K562 (cell line): ENCODE measurements at regions not wholly inside any gene's neighbourhood (a gene's known extent, or its start where the extent isn't known, plus 50 kb on each side); places are given as distances from the start of the nearest gene placed in this dataset.

ENCODE experiments used
- ATAC-seq: fragments of 200-7000 bp; cut with Tn5 transposase; 3 replicates; pipeline ENCODE4 v1.9.1; 2020; ENCODE audit warnings: moderate library complexity
- BruUV-seq: library from RNA; stranded (reverse); fragments of 400-500 nt; replicated peaks from 2 replicates; lab custom pipeline; 2021; lab: Mats Ljungman, UMichigan
- CTCF ChIA-PET: fragments of 300-600 bp; formaldehyde crosslinking; extraction: SDS; loops from one replicate; lab custom pipeline; 2021; ENCODE audit warnings: low intra/inter-chr PET ratio; lab: Yijun Ruan, JAX
- POLR2A ChIA-PET: fragments of 300-600, 350-650 bp; sonication (Branson Sonifier 250); formaldehyde crosslinking; extraction: SDS; loops from one replicate; lab custom pipeline; 2021; ENCODE audit warnings: antibody characterized with exemption, inconsistent platforms; lab: Yijun Ruan, JAX
- DNase-seq, 4 experiments: peaks; one replicate each; pipeline versions ENCODE4 v3.0.0 to v3.0.0-alpha.2; 2011 to 2018; ENCODE audit warnings: low spot score in 3 of 4, mixed read lengths in 3 of 4; ENCODE audit errors: extremely low read depth in 1 of 4
- FAIRE-seq: peaks from 2 replicates; lab custom pipeline; 2011; peaks lifted over from hg19 to GRCh38; lab: Jason Lieb, UNC
- H2AFZ ChIP-seq: 2 replicates; pipeline ENCODE4 v1.6.0; 2011; ENCODE audit warnings: low read depth, low read length, control low read depth, inconsistent platforms
- H3K27ac ChIP-seq: fragments of 200-600 bp; 3 replicates; pipeline ENCODE4 v1.8.0; 2011; ENCODE audit warnings: low read depth, mild to moderate bottlenecking, control low read depth, inconsistent platforms, low read length, moderate library complexity, mixed read lengths; ENCODE audit errors: extremely low read depth
- H3K27me3 ChIP-seq, 2 experiments: fragments of 300-600 bp in 1 of 2; 2 replicates in 1 of 2; 3 replicates in 1 of 2; pipeline versions ENCODE4 v1.6.0 to v1.8.0; 2011; ENCODE audit warnings: inconsistent platforms in 2 of 2, low read length in 2 of 2, mild to moderate bottlenecking in 1 of 2, mixed read lengths in 1 of 2, moderate library complexity in 1 of 2; ENCODE audit not compliant: control insufficient read depth in 2 of 2, insufficient read depth in 2 of 2
- H3K36me3 ChIP-seq: fragments of 300-600 bp; 3 replicates; pipeline ENCODE4 v1.8.0; 2011; ENCODE audit warnings: mild to moderate bottlenecking, low read length, inconsistent platforms; ENCODE audit not compliant: control insufficient read depth, insufficient read depth
- H3K4me1 ChIP-seq, 2 experiments: fragments of 200-600 bp in 1 of 2; replicated peaks in 1 of 2; 2 replicates in 1 of 2; 3 replicates in 1 of 2; pipeline versions ENCODE4 v1.5.1 to v1.8.0; 2011; ENCODE audit warnings: inconsistent platforms in 2 of 2, low read length in 2 of 2, mild to moderate bottlenecking in 1 of 2, mixed read lengths in 1 of 2, moderate library complexity in 1 of 2; ENCODE audit not compliant: control insufficient read depth in 2 of 2, insufficient read depth in 2 of 2
- H3K4me2 ChIP-seq: 2 replicates; pipeline ENCODE4 v1.6.1; 2011; ENCODE audit warnings: low read length, control low read depth, inconsistent platforms, mixed read lengths; ENCODE audit not compliant: insufficient read depth
- H3K4me3 ChIP-seq: fragments of 200-600 bp; sonication (generic), shearing (Covaris generic); 2 replicates; pipeline ENCODE4 v1.5.1; 2016; ENCODE audit warnings: control low read depth, inconsistent platforms
- H3K79me2 ChIP-seq: fragments of 200-600 bp; 3 replicates; pipeline ENCODE4 v1.8.0; 2011; ENCODE audit warnings: low read length, inconsistent platforms; ENCODE audit not compliant: control insufficient read depth, insufficient read depth
- H3K9ac ChIP-seq, 2 experiments: 2 replicates each; pipeline versions ENCODE4 v1.6.0 to v1.6.1; 2011; ENCODE audit warnings: low read depth in 2 of 2, low read length in 2 of 2, control low read depth in 1 of 2, inconsistent platforms in 1 of 2, mild to moderate bottlenecking in 1 of 2, mixed read lengths in 1 of 2; ENCODE audit not compliant: insufficient read depth in 1 of 2
- H3K9me1 ChIP-seq: one replicate; pipeline ENCODE4 v1.6.0; 2011; ENCODE audit warnings: inconsistent platforms, mild to moderate bottlenecking, low read length, moderate library complexity; ENCODE audit not compliant: control insufficient read depth, insufficient read depth
- H3K9me3 ChIP-seq: replicated peaks from 2 replicates; pipeline ENCODE4 v1.5.1; 2011; ENCODE audit warnings: low read depth, low read length, inconsistent platforms; ENCODE audit not compliant: control insufficient read depth, insufficient read depth
- H4K20me1 ChIP-seq: replicated peaks from 2 replicates; pipeline ENCODE4 v1.6.1; 2011; ENCODE audit warnings: low read length, inconsistent platforms, mixed read lengths; ENCODE audit not compliant: control insufficient read depth, insufficient read depth
- BCOR ChIP-seq: fragments of 450-650 bp; IDR thresholded peaks from 2 replicates; pipeline ENCODE4 v1.6.1; 2016
- E2F8 ChIP-seq: fragments of 450-650 bp; IDR thresholded peaks from 2 replicates; pipeline ENCODE4 v1.7.1; 2018; ENCODE audit warnings: mild to moderate bottlenecking, low read depth; ENCODE audit not compliant: partially characterized antibody
- FOXK1 ChIP-seq: sonication (generic); formaldehyde crosslinking; IDR thresholded peaks from 2 replicates; pipeline ENCODE4 v1.8.0; 2022; ENCODE audit warnings: missing genetic modification reagents, mild to moderate bottlenecking, borderline replicate concordance
- ZNF184 ChIP-seq: sonication (generic); formaldehyde crosslinking; IDR thresholded peaks from 2 replicates; pipeline ENCODE4 v1.5.0; 2020; ENCODE audit warnings: missing genetic modification reagents
- ZNF507 ChIP-seq: conservative IDR thresholded peaks from 2 replicates; pipeline ENCODE4 v1.6.1; 2017; ENCODE audit warnings: missing genetic modification characterization, missing compliant biosample characterization
- WGBS: fragments of 100-300 bp; shearing (Covaris generic); methylation state at CpG from one replicate; pipeline ENCODE4 v1.1.6; 2016; ENCODE audit warnings: low coverage, mixed read lengths; ENCODE audit not compliant: insufficient coverage; ENCODE audit errors: missing lambda C conversion rate; 5-methylcytosine and 5-hydroxymethylcytosine counted together
- in situ Hi-C: fragments of 300-500 bp; cut with MboI; formaldehyde crosslinking; loops from 4 replicates; pipeline ENCODE4 v1.15.0; 2018; ENCODE audit warnings: inconsistent platforms, mixed read lengths
- intact Hi-C: fragments of 100-400 bp; cut with micrococcal nuclease; formaldehyde crosslinking; loops from 2 replicates; pipeline ENCODE4 v1.14.2; 2022

- H3K27ac ChIP-seq = no peak overlapping the region
- BruUV-seq = no TSS peak
- H3K4me3 ChIP-seq = no peak overlapping the region
- no peak for FAIRE-seq
- ChIA-PET CTCF (no interaction called here), POLR2A (no interaction called here)
- in situ Hi-C loops (no loop called here), intact Hi-C loops (no loop called here)
- no peaks in the 10 kb centered on the region for H3K9me3 ChIP-seq
- TF ChIP-seq E2F8 (no peak), BCOR (no peak), FOXK1 (CRISPR knock-in tag) (no peak), ZNF184 (CRISPR knock-in tag) (no peak), ZNF507 (tag) (no peak)
- H3K9me1 ChIP-seq = no peaks in the 10 kb centered on the region
- no peak overlapping the region for H3K9ac ChIP-seq
- H3K36me3 ChIP-seq = no peaks in the 10 kb centered on the region
- no peaks in the 10 kb centered on the region for H4K20me1 ChIP-seq
- no peaks in the 10 kb centered on the region; a peak in 1 of 5 replicates for H3K27me3 ChIP-seq
- H3K79me2 ChIP-seq = no peaks in the 10 kb centered on the region
- no peaks in the 10 kb centered on the region for H3K4me1 ChIP-seq
- no peak for DNase-seq
- H3K4me2 ChIP-seq = no peak overlapping the region
- 0% methylated on average over 1 of the region's 1 CpG for WGBS
- no peak overlapping the region for H2AFZ ChIP-seq
- ATAC-seq = no peak
Observed at GRCh38 chr7:97667359-97667758, 64.5 kb upstream of the TAC1 start.
